ENCODE measurements at regions not wholly inside any gene's neighbourhood (a gene's known extent, or its start where the extent isn't known, plus 50 kb on each side); places are given as distances from the start of the nearest gene placed in this dataset.

GRCh38 chr1:38555130-38555529 lies 304.4 kb downstream of the RRAGC start:
- DNase-seq (ENCODE audit: low spot score) = no peak
- no peak overlapping the region for H3K4me3 ChIP-seq (ENCODE audit: low read depth in 1 of 3, low read length in 3 of 3)
- no peak for TF ChIP-seq FOXA1 (IDR thresholded peaks at IDR 0.05)
- no peak for TF ChIP-seq REST (IDR thresholded peaks at IDR 0.05)
- 83% methylated on average over 3 of the region's 3 CpGs for WGBS
- no peaks in the 10 kb centered on the region for H3K9me3 ChIP-seq (ENCODE audit: control insufficient read depth in 4 of 4, low read length in 3 of 4)
- peaks cover 0 to 3% (median 3%) of the 10 kb centered on the region in 4 donors for H3K4me1 ChIP-seq (ENCODE audit: control insufficient read depth in 4 of 4, insufficient read depth in 4 of 4, low read length in 3 of 4)
- H3K36me3 ChIP-seq (ENCODE audit: control insufficient read depth in 4 of 4, insufficient read depth in 3 of 4, low read depth in 1 of 4, low read length in 3 of 4) = no peaks in the 10 kb centered on the region
- no peak overlapping the region for H3K27ac ChIP-seq (ENCODE audit: low read depth in 1 of 2, low read length in 2 of 2)
- H3K27me3 ChIP-seq (ENCODE audit: control insufficient read depth in 4 of 4, insufficient read depth in 4 of 4, low read length in 3 of 4) = peaks cover 0 to 7% (median under 1%) of the 10 kb centered on the region in 4 donors
- H3K9ac ChIP-seq (ENCODE audit: low read depth in 1 of 2, low read length in 2 of 2) = no peak overlapping the region

GRCh38 chr1:38551318-38552307 lies 308.0 kb downstream of the RRAGC start:
- peaks cover 0 to 5% (median under 1%) of the 10 kb centered on the region in 4 donors for H3K27me3 ChIP-seq (ENCODE audit: control insufficient read depth in 4 of 4, insufficient read depth in 4 of 4, low read length in 3 of 4)
- no peak for DNase-seq (ENCODE audit: low spot score)
- H3K4me1 ChIP-seq (ENCODE audit: control insufficient read depth in 4 of 4, insufficient read depth in 4 of 4, low read length in 3 of 4) = no peaks in the 10 kb centered on the region
- no peaks in the 10 kb centered on the region for H3K36me3 ChIP-seq (ENCODE audit: control insufficient read depth in 4 of 4, insufficient read depth in 3 of 4, low read depth in 1 of 4, low read length in 3 of 4)
- WGBS = 73% methylated on average over 19 of the region's 19 CpGs
- TF ChIP-seq TAF1 (conservative IDR thresholded peaks at IDR 0.05) (no peak), JUND (IDR thresholded peaks at IDR 0.05) (no peak), ZBTB33 (IDR thresholded peaks at IDR 0.05) (no peak), ATF3 (IDR thresholded peaks at IDR 0.05) (no peak), CTCF (IDR thresholded peaks at IDR 0.05; ENCODE audit: low read depth, low read length, missing input control) (no peak), NR2F2 (IDR thresholded peaks at IDR 0.05) (no peak), RAD21 (IDR thresholded peaks at IDR 0.05) (no peak), FOXA2 (IDR thresholded peaks at IDR 0.05) (no peak), SP1 (IDR thresholded peaks at IDR 0.05) (no peak), REST (IDR thresholded peaks at IDR 0.05) (no peak), EGR1 (IDR thresholded peaks at IDR 0.05; ENCODE audit: low read depth in 2 of 2) (no peak), HNF4A (conservative IDR thresholded peaks at IDR 0.05) (no peak), FOXA1 (IDR thresholded peaks at IDR 0.05) (no peak), GABPA (IDR thresholded peaks at IDR 0.05 in 1 of 2, conservative IDR thresholded peaks at IDR 0.05 in 1 of 2) (no peak), YY1 (IDR thresholded peaks at IDR 0.05) (no peak)
- H3K4me3 ChIP-seq (ENCODE audit: low read depth in 1 of 3, low read length in 3 of 3) = no peak overlapping the region
- no peak overlapping the region for H3K27ac ChIP-seq (ENCODE audit: low read depth in 1 of 2, low read length in 2 of 2)
- no peaks in the 10 kb centered on the region for H3K9me3 ChIP-seq (ENCODE audit: control insufficient read depth in 4 of 4, low read length in 3 of 4)
- no peak overlapping the region for H3K9ac ChIP-seq (ENCODE audit: low read depth in 1 of 2, low read length in 2 of 2)

Data from liver (tissue), 8 donors.